HepG2 (cell line): ENCODE measurements at regions not wholly inside any gene's neighbourhood (a gene's known extent, or its start where the extent isn't known, plus 50 kb on each side); places are given as distances from the start of the nearest gene placed in this dataset.

Source experiments
- ATRX ChIP-seq: sonication (generic); formaldehyde crosslinking; IDR thresholded peaks from 2 replicates; pipeline ENCODE4 v1.4.0; 2020; ENCODE audit warnings: missing genetic modification reagents, borderline replicate concordance
- CCDC6 ChIP-seq: sonication (generic); formaldehyde crosslinking; IDR thresholded peaks from 2 replicates; pipeline ENCODE4 v1.8.1; 2022; ENCODE audit warnings: mild to moderate bottlenecking, missing genetic modification reagents, moderate library complexity
- ELF4 ChIP-seq: sonication (generic); formaldehyde crosslinking; IDR thresholded peaks from 2 replicates; pipeline ENCODE4 v1.5.0; 2020; ENCODE audit warnings: missing genetic modification reagents, mild to moderate bottlenecking, moderate library complexity, borderline replicate concordance
- GLI4 ChIP-seq: sonication (generic); formaldehyde crosslinking; IDR thresholded peaks from 2 replicates; pipeline ENCODE4 v1.5.1; 2020; ENCODE audit warnings: missing genetic modification reagents, mild to moderate bottlenecking, moderate library complexity, borderline replicate concordance
- MBNL3 ChIP-seq: fragments of 250-450 bp; sonication (Bioruptor Pico); conservative IDR thresholded peaks from 2 replicates; pipeline ENCODE4 v1.8.0; 2022; ENCODE audit warnings: mild to moderate bottlenecking, inconsistent platforms
- PCBP2 ChIP-seq: fragments of 200-400 bp; formaldehyde crosslinking; optimal IDR thresholded peaks from 2 replicates; pipeline ENCODE3; 2018; ENCODE audit warnings: low read length, low read depth; ENCODE audit not compliant: poor library complexity, severe bottlenecking
- PHF5A ChIP-seq: IDR thresholded peaks from one replicate; pipeline ENCODE4 v1.6.1; 2018; ENCODE audit warnings: low read depth, missing genetic modification reagents; ENCODE audit not compliant: unreplicated experiment
- RFX3 ChIP-seq: IDR thresholded peaks from 2 replicates; pipeline ENCODE4 v1.6.1; 2016; ENCODE audit warnings: missing biosample characterization, missing genetic modification reagents
- SMARCC2 ChIP-seq: fragments of 450-650 bp; IDR thresholded peaks from 2 replicates; pipeline ENCODE4 v1.6.1; 2017; ENCODE audit warnings: antibody characterized with exemption, mild to moderate bottlenecking
- YY1 ChIP-seq: IDR thresholded peaks from 2 replicates; pipeline ENCODE4 v1.6.1; 2011; ENCODE audit warnings: low read length, low read depth, moderate library complexity, mild to moderate bottlenecking; ENCODE audit not compliant: insufficient read depth, insufficient replicate concordance
- ZFP90 ChIP-seq: sonication (generic); formaldehyde crosslinking; IDR thresholded peaks from 2 replicates; pipeline ENCODE4 v1.8.0; 2022; ENCODE audit warnings: missing genetic modification reagents, mild to moderate bottlenecking, inconsistent platforms, borderline replicate concordance
- ZNF563 ChIP-seq: sonication (generic); formaldehyde crosslinking; IDR thresholded peaks from 2 replicates; pipeline ENCODE4 v1.8.0; 2022; ENCODE audit warnings: mild to moderate bottlenecking, moderate library complexity, missing genetic modification reagents
- TF ChIP-seq, protein P1 (sequence below): sonication (generic); formaldehyde crosslinking; IDR thresholded peaks from 2 replicates; pipeline ENCODE4 v1.5.0; 2020; ENCODE audit warnings: mild to moderate bottlenecking, missing genetic modification reagents, borderline replicate concordance
- TF ChIP-seq, protein P2 (sequence below): IDR thresholded peaks from 2 replicates; pipeline ENCODE4 v1.6.1; 2016; ENCODE audit warnings: low read depth, borderline replicate concordance
- TF ChIP-seq, protein P3 (sequence below): sonication (generic); formaldehyde crosslinking; IDR thresholded peaks from 2 replicates; pipeline ENCODE4 v1.8.1; 2023; ENCODE audit warnings: missing genetic modification reagents, inconsistent platforms, borderline replicate concordance
- TF ChIP-seq, protein P4 (sequence below): sonication (generic); formaldehyde crosslinking; conservative IDR thresholded peaks from 2 replicates; pipeline ENCODE4 v1.4.0; 2020; ENCODE audit warnings: missing genetic modification reagents

DNA sequence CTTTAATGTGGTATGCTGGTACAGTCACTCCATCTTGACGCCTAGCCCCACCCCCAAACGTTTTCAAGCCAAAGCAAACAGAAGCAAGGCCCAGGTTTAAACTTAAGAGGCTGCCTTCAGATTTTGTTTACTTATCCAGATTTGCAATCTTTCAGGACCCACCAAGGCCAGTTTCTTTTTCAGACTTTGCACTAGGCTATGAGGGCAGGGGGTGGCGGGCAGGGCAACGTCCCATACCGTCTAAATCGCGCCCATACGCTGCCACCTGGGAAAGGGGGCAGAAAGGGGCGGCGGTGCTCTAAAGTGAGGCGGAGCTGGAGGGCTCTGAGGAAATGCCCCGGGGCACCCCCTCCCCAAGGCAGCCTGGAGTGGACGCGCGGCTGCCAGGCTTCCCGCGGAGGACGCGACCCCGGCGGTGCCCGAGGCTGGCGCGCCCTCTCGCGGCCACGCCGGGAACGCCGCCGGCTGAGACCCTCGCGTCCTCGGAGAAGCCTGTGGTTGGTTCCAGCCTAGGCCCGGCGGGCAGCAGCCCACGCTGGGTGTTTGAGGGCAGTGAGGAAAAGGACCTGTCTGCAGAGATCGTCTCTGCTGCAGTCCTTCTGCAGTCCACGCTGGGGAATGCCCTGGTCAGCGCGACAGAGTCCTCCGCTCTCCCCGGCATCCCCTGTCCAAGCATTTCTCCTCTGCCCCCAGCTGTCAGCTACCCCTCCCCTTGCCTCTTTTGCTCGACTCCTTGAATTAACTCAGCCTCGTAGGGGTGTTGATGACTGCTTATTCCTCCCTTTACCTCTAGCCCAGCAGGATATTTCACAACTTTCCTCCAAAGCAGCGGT, 93.7 kb upstream of the PRNP start (continued):
- TF ChIP-seq, protein P1, sequence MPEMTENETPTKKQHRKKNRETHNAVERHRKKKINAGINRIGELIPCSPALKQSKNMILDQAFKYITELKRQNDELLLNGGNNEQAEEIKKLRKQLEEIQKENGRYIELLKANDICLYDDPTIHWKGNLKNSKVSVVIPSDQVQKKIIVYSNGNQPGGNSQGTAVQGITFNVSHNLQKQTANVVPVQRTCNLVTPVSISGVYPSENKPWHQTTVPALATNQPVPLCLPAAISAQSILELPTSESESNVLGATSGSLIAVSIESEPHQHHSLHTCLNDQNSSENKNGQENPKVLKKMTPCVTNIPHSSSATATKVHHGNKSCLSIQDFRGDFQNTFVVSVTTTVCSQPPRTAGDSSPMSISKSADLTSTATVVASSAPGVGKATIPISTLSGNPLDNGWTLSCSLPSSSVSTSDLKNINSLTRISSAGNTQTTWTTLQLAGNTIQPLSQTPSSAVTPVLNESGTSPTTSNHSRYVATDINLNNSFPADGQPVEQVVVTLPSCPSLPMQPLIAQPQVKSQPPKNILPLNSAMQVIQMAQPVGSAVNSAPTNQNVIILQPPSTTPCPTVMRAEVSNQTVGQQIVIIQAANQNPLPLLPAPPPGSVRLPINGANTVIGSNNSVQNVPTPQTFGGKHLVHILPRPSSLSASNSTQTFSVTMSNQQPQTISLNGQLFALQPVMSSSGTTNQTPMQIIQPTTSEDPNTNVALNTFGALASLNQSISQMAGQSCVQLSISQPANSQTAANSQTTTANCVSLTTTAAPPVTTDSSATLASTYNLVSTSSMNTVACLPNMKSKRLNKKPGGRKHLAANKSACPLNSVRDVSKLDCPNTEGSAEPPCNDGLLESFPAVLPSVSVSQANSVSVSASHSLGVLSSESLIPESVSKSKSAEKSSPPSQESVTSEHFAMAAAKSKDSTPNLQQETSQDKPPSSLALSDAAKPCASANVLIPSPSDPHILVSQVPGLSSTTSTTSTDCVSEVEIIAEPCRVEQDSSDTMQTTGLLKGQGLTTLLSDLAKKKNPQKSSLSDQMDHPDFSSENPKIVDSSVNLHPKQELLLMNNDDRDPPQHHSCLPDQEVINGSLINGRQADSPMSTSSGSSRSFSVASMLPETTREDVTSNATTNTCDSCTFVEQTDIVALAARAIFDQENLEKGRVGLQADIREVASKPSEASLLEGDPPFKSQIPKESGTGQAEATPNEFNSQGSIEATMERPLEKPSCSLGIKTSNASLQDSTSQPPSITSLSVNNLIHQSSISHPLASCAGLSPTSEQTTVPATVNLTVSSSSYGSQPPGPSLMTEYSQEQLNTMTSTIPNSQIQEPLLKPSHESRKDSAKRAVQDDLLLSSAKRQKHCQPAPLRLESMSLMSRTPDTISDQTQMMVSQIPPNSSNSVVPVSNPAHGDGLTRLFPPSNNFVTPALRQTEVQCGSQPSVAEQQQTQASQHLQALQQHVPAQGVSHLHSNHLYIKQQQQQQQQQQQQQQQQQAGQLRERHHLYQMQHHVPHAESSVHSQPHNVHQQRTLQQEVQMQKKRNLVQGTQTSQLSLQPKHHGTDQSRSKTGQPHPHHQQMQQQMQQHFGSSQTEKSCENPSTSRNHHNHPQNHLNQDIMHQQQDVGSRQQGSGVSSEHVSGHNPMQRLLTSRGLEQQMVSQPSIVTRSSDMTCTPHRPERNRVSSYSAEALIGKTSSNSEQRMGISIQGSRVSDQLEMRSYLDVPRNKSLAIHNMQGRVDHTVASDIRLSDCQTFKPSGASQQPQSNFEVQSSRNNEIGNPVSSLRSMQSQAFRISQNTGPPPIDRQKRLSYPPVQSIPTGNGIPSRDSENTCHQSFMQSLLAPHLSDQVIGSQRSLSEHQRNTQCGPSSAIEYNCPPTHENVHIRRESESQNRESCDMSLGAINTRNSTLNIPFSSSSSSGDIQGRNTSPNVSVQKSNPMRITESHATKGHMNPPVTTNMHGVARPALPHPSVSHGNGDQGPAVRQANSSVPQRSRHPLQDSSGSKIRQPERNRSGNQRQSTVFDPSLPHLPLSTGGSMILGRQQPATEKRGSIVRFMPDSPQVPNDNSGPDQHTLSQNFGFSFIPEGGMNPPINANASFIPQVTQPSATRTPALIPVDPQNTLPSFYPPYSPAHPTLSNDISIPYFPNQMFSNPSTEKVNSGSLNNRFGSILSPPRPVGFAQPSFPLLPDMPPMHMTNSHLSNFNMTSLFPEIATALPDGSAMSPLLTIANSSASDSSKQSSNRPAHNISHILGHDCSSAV: peak; percentile 43; the same call in 1 of the 2 replicates
- TF ChIP-seq PCBP2: no peak
- TF ChIP-seq, protein P2, sequence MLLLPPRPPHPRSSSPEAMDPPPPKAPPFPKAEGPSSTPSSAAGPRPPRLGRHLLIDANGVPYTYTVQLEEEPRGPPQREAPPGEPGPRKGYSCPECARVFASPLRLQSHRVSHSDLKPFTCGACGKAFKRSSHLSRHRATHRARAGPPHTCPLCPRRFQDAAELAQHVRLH: 0 out of 2 replicates have a peak, but pooled peaks have one; percentile 29
- no peak for TF ChIP-seq SMARCC2
- TF ChIP-seq ZFP90 (CRISPR knock-in tag): no peak; the same call in 1 of the 2 replicates
- TF ChIP-seq, protein P3, sequence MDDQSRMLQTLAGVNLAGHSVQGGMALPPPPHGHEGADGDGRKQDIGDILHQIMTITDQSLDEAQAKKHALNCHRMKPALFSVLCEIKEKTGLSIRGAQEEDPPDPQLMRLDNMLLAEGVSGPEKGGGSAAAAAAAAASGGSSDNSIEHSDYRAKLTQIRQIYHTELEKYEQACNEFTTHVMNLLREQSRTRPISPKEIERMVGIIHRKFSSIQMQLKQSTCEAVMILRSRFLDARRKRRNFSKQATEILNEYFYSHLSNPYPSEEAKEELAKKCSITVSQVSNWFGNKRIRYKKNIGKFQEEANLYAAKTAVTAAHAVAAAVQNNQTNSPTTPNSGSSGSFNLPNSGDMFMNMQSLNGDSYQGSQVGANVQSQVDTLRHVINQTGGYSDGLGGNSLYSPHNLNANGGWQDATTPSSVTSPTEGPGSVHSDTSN (CRISPR knock-in tag): no peak
- no peak for TF ChIP-seq PHF5A (CRISPR knock-in tag)
- TF ChIP-seq ATRX (CRISPR knock-in tag): no peak
- TF ChIP-seq YY1: peak; percentile 74
- TF ChIP-seq CCDC6 (CRISPR knock-in tag): peak; percentile 84
- TF ChIP-seq, protein P4, sequence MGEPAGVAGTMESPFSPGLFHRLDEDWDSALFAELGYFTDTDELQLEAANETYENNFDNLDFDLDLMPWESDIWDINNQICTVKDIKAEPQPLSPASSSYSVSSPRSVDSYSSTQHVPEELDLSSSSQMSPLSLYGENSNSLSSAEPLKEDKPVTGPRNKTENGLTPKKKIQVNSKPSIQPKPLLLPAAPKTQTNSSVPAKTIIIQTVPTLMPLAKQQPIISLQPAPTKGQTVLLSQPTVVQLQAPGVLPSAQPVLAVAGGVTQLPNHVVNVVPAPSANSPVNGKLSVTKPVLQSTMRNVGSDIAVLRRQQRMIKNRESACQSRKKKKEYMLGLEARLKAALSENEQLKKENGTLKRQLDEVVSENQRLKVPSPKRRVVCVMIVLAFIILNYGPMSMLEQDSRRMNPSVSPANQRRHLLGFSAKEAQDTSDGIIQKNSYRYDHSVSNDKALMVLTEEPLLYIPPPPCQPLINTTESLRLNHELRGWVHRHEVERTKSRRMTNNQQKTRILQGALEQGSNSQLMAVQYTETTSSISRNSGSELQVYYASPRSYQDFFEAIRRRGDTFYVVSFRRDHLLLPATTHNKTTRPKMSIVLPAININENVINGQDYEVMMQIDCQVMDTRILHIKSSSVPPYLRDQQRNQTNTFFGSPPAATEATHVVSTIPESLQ (CRISPR knock-in tag): no peak
- TF ChIP-seq GLI4 (CRISPR knock-in tag): no peak
- TF ChIP-seq ELF4 (CRISPR knock-in tag): no peak
- TF ChIP-seq ZNF563 (CRISPR knock-in tag): peak; percentile 82
- no peak for TF ChIP-seq RFX3 (CRISPR knock-in tag)
- no peak for TF ChIP-seq MBNL3
